ENCODE measurements at regions not wholly inside any gene's neighbourhood (a gene's known extent, or its start where the extent isn't known, plus 50 kb on each side); places are given as distances from the start of the nearest gene placed in this dataset.

GRCh38 chr18:10050956-10051355, 137.1 kb downstream of the VAPA start:
- TF ChIP-seq CTCF (IDR thresholded peaks at IDR 0.05): no peak
- no peak for TF ChIP-seq POLR2AphosphoS5 (IDR thresholded peaks at IDR 0.05)

All from breast epithelium (tissue), 3 donors.